CD4-positive, alpha-beta T cell treated with Interferon alpha-2 for 1 hour (primary cell): ENCODE measurements at regions not wholly inside any gene's neighbourhood (a gene's known extent, or its start where the extent isn't known, plus 50 kb on each side); places are given as distances from the start of the nearest gene placed in this dataset.
"Not testable (repeated sequence)": the region's sequence is repeated elsewhere in the genome, so short reads cannot be mapped to it uniquely, and the experiment has no call there.

Experiments used
- DNase-seq, 2 donors: peaks; one replicate each; pipeline ENCODE4 v3.0.0-alpha.2; 2020 to 2022

DNA sequence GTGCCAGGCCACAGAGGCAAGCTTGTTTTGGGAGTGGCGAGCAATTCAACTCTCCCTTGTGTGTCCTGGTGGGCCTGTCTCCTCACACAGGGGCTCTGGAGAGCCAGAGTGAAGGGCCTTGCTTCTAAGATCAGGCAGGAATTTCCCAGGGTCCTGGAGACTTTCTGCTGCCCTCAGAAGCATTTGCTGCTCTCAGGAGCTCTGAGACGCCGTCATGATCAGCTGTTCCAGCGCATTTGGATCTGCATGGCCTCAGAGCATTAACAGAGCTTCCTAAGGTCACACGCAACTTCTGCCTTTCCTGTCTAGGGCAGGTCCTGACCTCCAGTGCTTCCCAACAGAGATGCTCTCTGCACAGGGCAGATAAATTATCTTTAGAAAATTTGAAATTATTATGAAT is 52.2 kb upstream of the C10orf90 start:
- DNase-seq = no peak

DNA sequence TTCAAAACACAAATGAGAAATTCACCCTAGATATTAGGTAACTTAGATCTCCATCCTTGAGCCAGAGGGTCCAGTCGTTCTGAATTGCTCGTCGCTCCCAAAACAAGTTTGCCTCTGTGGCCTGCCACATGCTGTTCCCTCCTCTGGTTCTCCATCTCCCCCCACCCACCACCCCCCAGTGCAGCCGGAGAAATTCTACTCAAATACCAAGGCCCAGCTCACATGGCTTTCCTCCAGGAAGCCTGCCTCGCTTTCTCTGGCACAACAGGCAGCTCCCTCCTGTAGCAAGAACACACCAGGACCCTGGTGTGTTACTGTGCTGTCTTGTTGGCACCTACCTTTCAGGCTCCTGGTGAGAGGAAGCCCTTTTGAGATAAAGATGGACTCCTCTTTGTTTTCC is 52.7 kb upstream of the C10orf90 start:
- no peak for DNase-seq

DNA sequence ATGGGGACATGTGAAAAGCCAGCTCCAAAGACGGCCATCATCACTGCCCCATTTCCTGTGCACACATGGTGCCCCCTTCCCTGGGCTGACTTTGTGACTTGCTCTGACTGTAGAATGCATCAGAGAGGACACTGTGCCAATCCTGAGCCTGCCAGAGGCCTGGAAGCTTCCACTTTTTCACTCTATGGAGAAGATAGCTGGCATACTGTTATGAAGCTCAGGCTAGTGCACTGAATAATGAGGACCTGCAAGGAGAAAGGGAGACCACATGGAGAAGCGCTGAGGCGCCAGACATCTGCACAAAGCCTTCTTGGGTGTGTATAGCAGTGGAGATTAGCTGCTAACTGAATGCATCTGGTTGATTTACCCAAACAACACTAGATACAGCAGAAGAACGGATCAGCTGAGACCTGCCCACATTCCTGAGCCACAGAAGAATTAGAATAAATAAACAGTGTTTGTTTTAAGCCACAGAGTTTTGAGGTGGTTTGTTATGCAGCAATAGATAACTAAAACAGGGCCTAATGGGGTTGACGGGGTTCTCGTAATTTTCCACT is 58.9 kb upstream of the C10orf90 start:
- no peak for DNase-seq

DNA sequence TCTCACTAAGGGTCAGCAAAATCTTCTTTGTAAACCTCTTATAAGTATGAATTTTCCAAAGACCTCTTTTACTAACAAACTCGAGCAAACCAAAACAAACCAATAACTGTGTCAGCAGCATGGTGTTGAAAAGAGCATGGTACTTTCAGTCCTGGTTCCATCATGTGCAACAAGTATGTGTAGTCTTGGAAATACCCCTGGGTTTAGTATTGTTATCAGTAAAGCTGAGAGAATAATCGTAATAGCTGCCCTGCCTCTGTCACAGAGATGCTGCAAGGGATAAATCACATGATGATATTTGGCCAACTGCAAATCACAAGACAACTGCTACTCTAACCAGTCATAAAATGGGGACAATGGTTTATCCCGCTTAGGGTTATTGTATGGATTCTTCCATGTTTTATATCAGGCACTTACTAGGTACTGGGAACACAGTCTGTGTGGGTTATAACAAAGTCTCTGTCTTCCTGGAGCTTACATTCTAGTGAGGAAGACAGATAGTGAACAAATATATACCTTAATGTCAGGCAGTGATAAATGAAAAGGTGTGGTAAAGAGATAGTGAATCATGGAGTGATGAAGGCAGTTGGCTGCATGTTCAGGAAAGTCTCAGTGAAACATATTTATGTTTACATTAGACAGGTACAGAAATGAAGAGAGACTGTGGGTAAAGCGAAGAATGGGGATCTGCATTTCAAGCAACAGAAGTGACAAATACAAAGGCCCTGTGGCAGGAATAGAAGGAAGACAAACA is 60.5 kb upstream of the C10orf90 start:
- DNase-seq = no peak

DNA sequence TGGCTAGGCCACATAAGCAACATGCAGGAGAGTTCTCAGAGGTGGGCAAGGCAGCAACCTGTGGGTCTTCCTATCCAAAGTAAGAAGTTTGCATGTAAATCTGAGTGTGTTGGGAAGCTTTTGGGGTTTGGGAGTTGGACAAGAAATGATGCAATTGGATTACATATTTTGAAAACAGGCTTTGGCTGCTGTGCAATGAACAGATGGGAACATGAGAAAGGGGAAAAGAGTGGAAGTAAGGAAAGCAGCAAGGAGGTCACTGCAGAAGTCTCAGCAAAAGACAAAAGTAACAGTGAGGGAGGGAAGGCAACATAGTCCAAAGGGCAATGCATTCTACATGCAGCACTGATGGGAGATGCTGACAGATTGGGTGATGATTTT is 61.1 kb upstream of the C10orf90 start:
- DNase-seq = no peak

DNA sequence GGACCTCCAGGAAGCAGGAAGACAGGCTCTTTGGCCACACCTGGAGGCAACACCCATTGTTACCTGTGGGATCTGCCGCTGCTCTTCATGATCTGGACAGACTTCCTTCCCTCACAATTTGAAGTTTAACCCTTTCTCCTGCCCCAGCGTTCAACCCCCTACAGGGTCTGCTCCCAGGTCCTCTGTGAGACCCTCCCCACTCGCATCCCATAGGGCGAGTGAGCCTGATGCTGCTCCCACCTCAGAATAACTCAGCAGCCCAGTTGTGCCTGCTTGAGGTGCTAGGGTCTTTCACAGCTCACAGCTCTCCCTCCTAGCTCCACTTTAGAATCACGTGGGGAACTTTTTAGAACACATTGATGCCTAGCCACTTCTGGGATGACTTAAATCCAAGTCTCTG is 61.8 kb upstream of the C10orf90 start:
- DNase-seq = no peak

DNA sequence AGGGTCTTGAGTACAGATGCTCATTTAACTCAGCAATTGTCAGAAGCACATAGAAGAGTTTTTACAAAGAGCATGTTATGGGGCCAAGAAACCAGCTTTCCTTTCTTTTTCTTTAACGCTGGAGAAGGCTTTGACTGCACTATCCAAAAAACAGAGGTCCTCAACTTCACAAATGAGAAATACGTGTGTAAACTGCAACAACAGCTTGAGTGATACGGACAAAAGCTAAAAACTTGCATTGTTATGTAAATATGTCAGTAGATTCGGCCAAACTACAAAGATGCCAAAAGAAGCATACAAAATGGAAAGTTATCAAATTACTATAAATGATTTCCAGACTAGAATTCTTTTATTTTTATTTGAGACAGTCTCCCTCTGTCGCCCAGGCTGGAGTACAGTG is 62.4 kb upstream of the C10orf90 start:
- no peak for DNase-seq

DNA sequence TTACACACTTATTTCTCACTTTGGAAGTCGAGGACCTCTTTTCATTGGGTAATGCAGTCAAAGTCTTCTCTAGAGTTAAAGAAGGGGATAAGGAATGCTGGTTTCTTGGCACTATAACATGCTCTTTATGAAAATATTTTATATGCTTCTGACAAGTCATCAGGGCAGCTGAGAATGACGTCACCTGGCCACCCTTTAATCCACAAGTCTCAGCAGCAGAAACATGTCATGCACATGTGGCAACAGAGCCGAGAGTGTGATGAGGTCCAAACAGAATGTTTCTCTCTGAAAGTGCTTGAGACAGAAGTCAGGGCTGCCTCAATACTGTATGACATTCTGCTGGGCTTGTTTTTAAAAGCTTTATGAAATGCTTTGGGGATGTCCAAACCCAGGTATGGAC is 63.5 kb upstream of the C10orf90 start:
- DNase-seq = no peak

DNA sequence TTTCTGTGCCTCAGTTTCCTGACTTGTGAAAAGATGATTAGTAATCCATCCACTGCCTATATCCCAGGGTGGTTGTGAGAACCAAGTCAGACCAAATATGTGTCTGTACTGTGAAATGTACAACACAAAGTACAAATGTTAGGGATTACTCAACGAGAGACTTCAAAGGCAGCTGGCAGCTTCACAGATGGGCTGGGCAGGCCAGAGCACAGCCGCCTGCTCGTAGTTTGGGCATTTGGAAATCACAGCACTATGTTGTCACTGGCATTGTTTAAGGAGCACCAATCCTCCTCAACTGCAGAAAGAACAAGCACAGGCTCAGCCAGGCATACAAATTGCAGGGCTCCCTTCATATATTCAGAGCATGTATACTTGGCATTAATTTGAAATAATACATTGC is 64.5 kb upstream of the C10orf90 start:
- DNase-seq = no peak

DNA sequence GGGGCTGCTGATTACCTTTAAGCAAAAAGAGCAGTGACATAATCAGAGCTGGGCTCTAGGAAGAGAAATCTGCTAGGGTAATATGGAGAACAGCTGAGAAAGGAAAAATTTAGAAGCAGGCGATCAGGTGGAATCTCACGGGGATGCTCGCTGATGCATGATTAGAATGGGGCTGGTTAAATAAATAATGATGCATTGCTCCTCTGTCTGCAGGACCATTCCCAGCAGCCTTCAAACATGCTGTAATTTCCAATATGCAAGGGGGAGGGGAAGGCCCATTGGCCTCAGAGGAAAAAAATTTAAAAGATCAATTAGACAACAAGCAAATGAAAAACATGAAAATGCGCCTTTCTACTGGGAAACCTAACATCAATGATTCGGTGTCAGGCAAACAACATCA is 65.6 kb upstream of the C10orf90 start:
- no peak for DNase-seq

DNA sequence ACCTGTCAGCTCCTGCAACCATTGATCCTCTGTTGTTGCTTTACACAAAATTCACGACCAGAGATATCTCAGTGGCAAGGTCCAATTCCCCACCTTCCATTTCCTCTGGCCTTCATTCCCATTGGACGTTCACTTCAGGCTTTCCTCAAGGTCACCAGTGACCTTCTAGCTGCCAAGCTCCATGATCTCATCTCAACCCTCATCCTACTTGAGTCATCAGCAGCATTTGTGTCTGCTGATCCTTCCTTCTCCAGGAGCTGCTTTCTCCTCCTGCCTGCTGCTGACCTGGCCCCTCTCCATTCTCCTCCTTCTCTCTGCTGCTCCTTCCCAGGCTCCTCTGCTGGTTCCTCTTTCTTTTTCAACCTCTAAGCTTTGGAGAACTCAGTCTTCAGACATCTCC is 66.2 kb upstream of the C10orf90 start:
- no peak for DNase-seq

DNA sequence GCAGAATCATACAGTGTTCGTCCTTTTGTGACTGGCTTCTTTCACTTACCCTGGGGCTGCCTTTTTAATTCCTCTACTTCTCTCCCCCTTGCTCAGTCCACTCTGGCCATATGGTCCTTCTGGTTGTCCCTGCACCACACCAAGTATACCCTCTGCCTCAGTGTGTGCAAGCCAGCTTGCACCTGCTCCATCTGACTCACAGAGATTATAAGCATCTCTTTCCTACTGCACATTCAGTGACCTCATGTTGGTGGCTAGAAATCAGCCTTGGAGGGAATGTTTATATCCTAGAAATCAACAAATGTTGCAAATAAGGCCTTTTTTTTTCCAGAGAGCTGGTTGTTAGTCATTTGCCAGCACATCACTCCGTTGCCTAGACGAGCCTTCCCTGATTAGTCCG is 67.5 kb upstream of the C10orf90 start:
- no peak for DNase-seq

DNA sequence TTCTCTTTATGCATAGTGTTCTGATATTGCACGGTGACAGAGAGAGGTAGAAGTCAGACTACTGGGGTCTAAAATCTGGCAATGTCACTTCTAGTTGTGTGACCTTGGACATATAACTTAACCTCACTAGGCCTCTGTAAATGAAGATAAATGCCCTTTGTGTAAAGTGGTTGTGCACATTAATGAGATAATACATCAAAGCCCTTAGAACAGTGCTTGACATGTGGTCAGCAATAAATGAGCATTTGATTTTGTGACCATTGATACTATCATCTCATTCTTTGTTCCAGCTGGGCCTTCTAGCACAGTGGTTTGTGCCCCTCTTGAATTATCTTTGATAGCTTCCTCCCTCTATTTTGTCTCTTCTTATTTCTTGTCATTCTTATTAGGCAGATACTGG is 74.1 kb upstream of the C10orf90 start:
- no peak for DNase-seq

DNA sequence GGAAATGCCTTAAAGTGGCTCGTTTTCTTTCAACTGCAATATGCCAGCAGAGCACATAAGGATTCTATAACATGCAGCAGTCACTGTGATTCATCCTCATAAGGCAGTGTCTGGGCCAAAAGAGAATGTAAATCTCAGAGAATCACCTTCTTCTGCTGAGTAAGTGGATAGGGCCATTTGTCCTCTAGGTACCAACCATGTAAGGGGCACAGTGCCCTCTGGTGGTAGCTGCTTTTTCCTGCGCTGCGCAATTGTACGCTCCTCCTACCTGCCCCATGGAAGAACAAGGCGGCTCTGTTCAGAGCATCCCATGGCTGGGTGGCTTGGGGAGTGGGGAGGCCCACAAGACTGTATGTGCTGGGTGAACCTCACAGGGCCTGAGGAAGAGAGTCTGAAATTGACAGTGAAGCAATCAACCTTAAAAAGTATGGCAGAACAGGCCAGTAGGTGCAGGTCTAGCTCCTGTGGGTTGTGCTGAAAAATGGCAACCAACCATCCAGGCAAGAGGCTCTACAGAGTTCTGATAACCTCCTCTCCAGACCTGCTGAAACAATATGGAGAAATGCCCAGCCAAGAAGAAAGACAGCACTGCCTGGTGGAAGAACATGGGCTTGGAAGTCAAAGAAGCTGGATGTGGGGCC is 78.6 kb upstream of the C10orf90 start:
- DNase-seq = peak; percentile 3 to 24

DNA sequence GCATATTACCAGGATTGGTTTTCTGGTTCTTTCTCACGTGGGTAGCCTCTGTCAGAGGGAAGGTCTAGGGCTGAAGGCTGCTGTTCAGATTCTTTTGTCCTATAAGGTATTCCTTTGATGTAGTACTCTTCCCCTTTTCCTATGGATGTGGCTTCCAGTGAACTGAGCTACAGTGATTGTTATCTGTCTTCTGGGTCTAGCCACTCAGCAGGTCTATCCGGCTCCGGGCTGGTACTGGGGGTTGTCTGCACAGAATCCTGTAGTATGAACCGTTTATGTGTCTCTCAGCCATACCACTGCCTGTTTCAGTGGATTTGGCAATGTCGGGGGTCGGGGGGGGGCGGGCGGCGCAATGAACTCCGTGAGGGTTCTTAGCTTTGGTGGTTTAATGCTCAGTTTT is 84.5 kb upstream of the C10orf90 start:
- DNase-seq = no peak

DNA sequence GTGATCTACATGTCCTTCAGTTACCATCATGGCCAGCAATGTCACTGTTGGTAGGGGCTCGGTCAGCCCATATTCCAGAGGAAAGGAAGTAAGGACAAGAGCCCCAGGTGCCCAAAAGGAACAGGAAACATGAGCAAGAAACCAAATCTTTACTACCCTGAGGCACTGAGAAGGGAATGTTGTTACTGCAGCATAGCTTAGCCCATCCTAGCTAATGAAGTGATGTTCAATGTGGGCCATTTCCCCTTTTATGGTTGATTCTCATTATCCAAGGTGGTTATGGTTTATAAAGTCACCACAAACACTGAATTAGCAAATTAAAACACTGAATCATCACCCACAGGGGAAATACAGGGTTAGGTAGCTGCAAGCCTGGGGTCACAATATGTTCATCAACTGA is 88.4 kb upstream of the C10orf90 start:
- no peak for DNase-seq

DNA sequence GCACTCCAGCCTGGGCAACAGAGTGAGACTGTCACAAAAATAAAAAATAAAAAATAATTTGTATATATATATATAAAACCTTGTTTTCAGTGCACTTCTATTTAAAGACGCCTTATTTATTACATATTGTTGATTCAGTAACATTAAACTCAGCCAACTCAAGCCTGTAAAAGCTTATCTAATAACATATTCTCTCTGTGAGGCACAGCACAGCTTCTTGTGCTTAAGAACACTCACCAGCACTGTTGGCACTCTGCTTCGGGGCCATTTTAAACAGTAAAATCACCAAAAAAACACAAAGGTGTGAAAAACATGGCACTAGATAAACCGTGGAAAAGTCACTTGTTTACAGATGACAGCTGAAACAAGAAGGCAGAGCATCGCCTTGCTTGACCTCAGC is 89.0 kb upstream of the C10orf90 start:
- DNase-seq = no peak

DNA sequence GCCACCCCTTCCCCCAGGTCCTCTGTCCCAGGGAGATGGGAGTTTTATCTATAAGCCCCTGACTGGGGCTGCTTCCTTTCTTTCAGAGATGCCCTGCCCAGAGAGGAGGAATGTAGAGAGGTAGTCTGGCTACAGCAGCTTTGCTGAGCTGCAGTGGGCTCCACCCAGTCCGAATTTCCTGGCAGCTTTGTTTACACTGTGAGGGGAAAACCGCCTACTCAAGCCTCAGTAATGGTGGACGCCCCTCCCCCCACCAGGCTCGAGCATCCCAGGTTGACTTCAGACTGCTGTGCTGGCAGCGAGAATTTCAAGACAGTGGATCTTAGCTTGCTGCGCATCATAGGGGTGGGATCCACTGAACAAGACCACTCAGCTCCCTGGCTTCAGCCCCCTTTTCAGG is 96.2 kb upstream of the C10orf90 start:
- not testable (repeated sequence) for DNase-seq

DNA sequence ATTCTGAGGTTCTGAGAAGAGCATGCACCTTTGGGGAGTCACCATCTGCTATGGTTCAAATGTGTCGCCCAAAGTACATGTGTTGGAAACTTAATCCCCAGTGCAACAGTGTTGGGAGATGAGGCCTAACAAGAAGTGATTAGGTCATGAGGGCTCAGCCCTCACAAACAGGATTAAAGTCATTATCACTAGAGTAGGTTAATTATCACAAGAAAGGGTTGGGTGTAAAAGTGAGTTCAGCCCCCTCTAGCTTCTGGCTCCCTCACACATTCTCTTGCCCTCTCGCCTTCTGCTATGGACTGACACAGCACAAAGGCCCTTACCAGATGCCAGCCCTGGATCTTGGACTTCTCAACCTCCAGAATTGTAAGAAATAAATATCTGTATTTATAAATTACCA is 100.3 kb upstream of the C10orf90 start:
- no peak for DNase-seq

DNA sequence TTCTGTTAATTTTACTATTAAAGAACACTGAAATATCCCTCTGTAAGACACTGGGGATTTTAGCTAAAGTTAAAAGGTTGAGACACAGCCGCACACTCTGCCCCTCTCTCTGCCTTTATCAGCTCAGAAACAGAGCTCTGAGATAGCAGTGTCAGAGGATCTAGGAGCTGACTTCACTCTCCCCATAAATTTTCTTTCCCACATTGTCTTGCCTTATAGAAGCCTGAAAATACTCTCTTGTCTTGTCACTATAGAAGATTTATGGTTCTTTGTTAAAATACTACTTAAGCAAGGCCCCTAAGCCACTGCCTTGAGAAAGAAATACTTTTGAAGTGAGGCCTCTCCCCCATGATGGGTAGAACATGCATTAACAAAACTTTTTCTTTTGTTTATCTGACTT is 105.7 kb upstream of the C10orf90 start:
- no peak for DNase-seq

DNA sequence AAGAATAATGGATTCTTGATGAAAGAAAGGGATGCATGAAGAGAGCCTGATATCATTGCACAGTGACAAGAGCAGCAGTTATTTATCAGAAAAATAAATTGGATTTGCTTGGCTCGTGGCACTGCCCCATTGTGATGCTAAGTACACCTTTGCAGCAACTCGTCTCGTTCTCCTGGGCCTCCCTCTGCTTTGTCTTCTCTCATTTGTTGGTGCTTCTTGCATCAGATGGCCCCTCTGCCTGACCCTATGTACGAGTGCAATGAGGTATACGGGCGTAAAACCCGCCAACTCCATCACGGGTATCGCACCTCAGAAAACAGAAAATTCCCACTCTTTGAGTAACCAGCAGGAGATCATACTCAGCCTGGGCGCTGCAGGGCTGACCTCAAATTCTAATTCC is 107.2 kb upstream of the C10orf90 start:
- no peak for DNase-seq

DNA sequence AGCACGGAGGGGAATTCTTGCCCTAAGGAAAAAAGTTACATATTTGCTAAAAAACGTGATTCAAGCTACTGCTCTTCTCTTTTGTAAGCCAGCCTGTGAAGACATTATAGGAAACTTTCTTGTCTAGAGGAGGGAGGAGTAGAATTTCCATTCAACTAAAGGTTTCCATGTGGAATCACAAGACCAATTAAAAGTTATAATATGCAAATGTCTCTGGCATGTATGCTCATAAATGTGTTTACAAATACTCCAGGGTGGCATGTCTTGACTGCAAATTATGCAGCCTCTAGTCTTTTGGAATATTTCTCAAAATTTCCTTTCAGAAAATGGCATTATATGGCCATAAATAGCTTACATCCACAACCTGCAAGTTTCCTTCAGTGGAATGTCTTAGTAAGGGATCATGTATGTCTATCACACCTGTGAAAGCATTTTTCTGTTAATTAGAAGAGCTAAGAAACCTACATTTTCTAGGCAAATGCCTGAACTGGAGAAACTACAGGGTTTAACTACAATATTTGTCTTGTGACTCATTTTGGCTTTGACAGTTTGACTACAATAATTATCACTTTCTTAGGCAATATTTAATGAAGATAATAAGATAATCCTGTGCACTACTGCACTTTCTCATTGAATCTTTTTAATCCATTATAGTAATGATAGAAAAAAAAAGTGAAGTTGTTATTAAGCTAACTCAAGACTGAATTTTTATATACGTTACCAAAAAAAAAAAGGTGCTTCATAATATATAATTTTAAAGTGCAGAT is 111.1 kb upstream of the C10orf90 start:
- no peak for DNase-seq

DNA sequence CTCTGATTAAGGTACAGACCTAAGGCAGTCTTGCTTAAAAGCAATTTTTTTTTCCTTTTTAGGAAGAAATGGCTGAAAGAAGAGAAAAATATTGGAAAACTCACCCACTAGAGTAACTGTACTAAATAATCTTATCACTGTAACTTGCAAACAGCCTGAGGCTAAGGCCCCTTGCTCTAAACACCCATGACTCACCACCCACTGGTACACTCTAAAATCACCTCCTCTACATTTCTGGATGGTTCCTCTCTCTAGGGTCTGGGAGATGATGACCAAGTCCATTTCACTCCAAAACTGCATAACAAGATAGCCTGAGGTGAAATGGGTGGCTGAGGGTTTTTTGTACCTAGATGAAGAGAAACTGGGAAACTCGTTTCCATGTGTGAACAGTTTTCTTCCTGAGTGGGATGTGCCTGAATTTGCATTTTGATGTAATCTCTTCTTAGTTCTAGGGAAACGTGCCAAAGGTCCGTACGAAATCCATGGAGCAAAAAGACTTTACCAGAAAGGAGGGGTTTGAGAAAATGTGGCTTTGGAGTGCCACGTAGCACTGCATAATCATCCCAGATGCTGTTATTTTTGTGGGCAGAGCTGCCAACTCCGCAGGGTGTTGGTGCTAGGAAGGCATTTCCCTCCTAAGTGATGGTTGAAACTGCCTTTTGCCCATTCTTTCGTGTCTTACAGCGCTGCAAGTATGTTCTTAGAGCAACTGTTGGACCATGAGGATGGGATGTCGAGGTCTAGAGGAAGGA is 113.5 kb upstream of the C10orf90 start:
- no peak for DNase-seq
